ENCODE measurements at regions not wholly inside any gene's neighbourhood (a gene's known extent, or its start where the extent isn't known, plus 50 kb on each side); places are given as distances from the start of the nearest gene placed in this dataset.

DNA sequence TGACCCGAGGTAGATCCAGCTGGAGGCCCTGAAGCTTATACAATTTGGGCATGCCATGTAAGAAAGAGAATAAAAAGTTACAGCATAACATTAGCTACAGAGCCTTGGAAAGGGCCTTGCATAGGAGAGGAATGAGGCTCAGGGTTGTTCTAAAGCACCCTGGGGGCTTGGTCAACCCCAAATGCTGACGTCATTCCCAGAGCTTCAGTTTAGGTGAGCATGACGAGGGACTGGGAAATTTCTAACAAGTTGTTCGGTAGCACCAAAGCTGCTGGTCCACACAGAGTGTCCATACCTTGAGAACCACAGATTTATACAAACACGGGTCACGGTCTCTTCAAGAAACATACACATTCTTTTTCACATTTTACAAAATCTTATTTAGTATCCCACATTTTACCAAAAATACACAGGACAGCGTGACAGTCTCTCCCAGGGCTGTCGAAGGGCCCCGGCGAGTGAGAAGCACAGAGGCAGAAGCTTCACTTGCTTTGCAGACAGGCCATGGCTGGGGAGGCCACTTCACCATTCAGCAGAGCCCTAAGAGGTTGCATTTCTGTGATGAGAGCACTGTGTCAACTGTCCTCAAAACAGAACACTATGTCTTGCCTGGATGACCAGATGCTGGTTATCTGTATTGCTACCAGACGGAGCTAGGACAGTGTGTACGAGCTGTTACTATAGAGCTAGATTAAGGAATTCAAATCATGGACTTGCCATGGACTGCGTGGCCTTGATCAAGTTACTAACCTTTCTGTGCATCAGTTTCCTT, 68.2 kb upstream of the ARRDC4 start:
- in situ Hi-C loops (cut with MboI; ENCODE audit: low sequenced_read_pairs): no loop called here

DNA sequence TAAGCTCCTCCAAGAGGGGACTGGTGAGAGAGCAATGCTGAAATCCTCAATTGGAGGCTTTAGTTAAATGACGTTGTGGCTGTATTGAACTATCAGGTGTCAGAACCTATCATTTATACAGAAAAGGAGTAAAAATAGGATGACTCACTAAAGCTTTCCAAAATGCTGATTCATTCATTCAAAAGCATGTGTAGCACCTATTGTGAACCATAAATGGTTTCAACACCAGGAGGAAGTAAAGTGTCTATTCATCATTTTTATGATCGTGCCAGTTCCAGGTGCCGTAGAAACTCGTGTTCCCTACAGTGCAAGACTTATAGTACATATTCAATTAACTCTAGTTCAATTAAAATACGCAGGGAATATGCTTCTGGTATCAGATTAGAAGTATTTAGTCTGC, 66.5 kb upstream of the ARRDC4 start:
- in situ Hi-C loops (cut with MboI; ENCODE audit: low sequenced_read_pairs): no loop called here

DNA sequence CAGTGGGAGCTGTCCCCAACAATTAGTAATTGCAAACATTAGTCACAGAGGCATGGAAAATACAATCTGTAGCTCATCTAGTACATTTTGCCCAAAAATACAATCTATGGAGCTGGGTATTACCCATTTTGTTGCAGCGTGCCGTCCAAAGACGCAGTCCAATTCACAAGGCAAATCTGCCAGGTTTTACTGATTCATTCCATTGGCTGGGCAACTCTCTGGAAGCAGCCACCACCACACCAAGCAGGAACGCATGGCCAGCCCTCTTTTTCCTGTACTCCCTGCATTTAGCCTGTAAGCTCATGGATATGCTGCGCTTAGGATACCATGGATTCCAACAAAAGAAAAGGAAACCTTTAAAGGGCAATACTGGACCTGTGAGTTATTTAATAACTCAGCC, 60.5 kb upstream of the ARRDC4 start:
- in situ Hi-C loops (cut with MboI; ENCODE audit: low sequenced_read_pairs): loop anchor here (25.0 kb wide), 1 partner anchor 187 kb away; no protein-coding TSS in a partner anchor

DNA sequence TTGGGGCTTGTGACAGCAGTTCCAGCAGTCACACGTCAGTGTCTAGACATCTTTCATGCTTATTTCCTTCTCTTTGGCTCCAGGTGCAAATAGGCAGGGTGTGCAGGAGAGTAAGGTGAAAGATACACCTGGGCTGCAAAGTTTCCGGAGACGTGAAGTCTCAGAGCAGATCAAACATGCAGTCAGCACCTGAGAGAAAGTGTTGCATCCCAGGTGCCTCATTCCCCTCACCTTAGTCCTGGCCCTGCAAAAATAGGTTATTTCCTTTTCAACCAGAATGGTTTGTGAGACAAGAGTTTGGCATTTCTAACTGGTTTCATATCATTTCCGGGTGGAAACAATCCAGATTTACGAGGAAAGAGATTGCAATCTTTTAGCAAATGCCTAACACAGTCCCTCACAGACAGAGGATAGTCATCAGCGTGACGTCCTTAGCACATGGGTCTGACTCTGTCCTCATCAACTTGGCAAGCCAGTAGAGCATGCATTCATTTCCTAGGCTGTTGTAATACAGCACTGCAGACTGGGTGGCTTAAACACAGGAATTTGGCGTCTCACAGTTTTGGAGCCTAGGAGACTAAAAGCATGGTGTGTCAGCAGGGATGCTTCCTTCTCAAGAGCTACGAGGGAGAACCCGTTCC, 58.2 kb upstream of the ARRDC4 start:
- in situ Hi-C loops (cut with MboI; ENCODE audit: low sequenced_read_pairs): loop anchor here (25.0 kb wide), 1 partner anchor 185 kb away; no protein-coding TSS in a partner anchor

DNA sequence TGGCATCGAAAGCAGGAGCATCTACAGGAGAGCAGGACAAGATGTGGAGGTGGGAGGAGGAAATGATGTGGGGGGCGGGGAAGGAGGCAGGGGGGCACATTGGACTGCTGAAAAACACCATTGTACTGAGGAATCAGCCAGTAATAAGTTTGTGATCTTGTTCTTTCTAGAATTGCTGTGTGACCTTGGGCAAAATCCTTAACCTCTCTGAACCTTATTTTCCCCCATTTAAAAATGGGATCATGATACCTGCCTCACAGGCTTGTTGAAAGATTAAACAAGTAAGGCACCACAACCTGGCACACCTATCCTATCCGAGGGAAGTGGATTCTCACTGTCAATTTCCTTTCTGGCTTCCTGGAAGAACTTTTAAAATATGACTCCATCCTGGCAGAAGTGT, 56.9 kb upstream of the ARRDC4 start:
- in situ Hi-C loops (cut with MboI; ENCODE audit: low sequenced_read_pairs): loop anchor here (25.0 kb wide), 1 partner anchor 184 kb away; no protein-coding TSS in a partner anchor

DNA sequence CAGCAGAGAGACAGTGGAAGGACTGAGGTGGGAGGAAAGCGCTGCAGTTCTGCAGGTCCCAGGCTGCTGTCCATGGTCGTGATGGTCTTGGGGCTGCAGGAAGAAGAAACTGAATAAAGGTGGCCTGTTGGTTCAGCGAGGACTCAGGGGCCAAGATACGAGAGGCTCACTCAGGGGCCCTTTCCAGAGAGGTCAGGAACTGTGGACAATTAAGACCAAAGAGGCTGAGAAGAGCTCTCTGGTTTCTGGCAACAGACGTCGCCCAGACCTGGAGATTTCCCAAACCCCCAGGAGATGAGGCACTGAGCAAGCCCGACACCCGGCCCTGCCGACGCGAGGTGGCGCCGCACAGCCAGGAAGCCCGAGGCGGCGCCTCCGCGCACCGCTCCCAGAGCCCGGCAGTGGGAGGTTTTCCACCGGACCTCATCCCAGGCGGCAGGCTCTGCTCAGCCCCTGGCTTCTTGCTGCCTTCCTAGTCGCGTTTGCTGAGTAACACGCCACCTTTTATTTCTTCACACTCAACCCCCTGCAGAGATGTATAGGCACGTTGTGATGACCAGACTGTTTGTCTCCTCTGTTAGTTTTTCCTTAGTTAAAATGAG, 56.4 kb upstream of the ARRDC4 start:
- in situ Hi-C loops (cut with MboI; ENCODE audit: low sequenced_read_pairs): loop anchor here (25.0 kb wide), 1 partner anchor 183 kb away; no protein-coding TSS in a partner anchor

DNA sequence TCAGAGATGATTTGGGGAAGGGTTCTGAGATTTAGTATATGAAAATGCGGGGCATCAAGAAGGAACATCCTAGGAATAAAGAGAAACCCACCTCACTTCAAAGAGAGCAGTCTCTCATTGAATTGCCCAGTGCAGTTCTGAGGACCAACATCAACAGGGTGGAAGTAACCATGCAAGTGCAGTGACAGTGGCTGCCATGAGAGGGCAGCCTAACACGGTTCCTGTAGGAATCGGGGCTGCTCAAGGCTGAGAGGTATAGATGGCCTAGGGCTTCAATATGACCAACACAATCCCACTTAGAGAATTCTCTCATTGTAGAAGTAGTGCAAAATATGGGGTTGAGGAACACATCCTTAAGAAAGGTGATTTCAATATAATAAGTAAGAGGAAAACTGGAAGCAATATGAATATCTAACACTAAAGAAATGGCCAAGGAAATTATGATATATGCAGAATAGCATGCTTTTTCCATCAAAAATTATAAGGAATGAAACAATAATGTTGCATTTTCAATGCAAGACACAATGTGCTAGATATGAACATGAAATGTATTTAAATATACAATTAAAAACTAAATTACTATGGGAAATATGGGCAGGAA, 51.1 kb upstream of the ARRDC4 start:
- in situ Hi-C loops (cut with MboI; ENCODE audit: low sequenced_read_pairs): loop anchor here (25.0 kb wide), 1 partner anchor 178 kb away; no protein-coding TSS in a partner anchor

Measured in HL-60/S4 treated with phorbol 12-myristate 13-acetate at 8.2 ng/mL for 4 days and 3 days (cell line).